GM12874 (cell line): ENCODE measurements at regions not wholly inside any gene's neighbourhood (a gene's known extent, or its start where the extent isn't known, plus 50 kb on each side); places are given as distances from the start of the nearest gene placed in this dataset.

Source experiments
- TF ChIP-seq, protein P1 (sequence below): IDR thresholded peaks from 2 replicates; pipeline ENCODE4 v1.5.1; 2011; ENCODE audit warnings: low read depth, mild to moderate bottlenecking, control low read depth, low read length, moderate library complexity; ENCODE audit not compliant: insufficient read depth

DNA sequence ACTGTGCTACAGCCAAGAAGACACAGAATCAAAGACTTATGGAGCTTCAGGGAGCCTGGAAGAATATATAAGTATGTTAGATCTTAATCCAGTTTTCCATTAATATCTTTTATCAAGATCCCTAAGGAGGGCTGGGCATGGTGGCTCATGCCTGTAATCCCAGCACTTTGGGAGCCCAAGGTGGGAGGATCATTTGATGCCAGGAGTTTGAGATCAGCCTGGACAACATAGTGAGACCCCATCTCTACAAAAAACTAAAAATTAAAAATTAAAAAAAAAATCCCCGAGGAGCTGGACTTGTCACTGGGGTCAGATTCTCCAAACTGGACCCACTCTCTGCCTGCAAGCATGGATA, 113.9 kb upstream of the CDC42BPA start:
- TF ChIP-seq, protein P1, sequence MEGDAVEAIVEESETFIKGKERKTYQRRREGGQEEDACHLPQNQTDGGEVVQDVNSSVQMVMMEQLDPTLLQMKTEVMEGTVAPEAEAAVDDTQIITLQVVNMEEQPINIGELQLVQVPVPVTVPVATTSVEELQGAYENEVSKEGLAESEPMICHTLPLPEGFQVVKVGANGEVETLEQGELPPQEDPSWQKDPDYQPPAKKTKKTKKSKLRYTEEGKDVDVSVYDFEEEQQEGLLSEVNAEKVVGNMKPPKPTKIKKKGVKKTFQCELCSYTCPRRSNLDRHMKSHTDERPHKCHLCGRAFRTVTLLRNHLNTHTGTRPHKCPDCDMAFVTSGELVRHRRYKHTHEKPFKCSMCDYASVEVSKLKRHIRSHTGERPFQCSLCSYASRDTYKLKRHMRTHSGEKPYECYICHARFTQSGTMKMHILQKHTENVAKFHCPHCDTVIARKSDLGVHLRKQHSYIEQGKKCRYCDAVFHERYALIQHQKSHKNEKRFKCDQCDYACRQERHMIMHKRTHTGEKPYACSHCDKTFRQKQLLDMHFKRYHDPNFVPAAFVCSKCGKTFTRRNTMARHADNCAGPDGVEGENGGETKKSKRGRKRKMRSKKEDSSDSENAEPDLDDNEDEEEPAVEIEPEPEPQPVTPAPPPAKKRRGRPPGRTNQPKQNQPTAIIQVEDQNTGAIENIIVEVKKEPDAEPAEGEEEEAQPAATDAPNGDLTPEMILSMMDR, result no peak

DNA sequence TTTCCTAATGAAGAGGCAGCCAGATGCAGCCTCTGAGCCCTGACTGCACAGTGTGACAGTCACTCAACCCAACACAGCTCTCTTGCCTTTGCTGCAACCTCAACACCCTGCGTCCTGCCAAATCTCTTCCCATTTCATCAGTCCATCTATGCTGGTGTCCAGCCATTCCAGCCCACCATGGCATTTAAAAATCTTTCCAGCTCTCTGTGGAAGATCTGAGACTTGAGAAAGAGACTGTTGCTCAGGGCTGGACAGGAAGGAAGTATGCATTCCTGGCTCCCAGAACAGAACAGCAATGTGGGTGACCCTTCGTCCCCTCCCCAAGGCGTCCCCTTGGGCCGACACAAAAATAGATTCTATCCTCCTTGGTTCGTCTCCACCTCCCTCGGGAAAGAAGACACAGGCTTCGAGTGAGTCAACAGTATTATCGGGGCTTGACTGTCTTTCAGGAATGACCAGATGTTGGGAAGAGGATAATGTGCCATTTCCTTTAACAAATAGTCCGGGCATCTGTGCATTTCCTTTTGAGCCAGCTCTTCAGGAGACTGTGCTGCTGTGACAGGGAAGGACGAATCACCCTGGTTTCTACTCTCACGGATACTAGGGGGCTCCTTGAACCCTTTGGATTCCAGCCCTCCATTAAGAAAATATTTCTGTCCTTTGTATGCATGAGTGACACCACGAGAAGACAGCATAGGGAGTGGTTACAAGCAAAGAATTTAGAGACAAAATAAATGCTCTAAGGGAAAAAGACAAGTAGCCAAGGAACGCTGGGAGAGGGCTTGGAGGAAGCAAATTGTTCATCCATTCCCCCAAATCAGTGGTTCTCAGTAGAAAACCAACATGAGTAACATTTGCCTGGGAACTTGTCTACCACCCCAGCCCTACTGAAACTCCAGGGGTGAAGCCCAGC, 111.4 kb upstream of the CDC42BPA start:
- TF ChIP-seq, protein P1, result no peak

DNA sequence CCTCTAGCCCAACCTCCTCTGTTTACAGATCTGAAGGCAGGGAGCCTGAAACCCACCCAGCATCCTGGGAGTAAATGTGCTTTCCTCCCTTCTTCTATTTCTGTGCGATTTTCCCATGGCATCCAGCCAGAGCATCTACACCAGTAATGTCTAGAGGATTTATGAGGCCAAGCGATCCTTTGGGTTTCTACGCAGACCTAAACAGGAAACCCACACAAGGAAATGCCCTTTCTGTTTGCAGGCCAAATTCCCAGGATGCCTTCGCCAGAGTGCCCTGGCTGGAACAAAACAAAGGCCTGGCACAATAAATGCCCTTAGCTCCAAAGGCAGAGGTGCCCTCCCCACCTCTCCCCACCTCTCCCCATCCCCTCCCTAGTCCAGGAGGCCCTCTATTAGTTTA, 110.5 kb upstream of the CDC42BPA start:
- TF ChIP-seq, protein P1, result no peak

DNA sequence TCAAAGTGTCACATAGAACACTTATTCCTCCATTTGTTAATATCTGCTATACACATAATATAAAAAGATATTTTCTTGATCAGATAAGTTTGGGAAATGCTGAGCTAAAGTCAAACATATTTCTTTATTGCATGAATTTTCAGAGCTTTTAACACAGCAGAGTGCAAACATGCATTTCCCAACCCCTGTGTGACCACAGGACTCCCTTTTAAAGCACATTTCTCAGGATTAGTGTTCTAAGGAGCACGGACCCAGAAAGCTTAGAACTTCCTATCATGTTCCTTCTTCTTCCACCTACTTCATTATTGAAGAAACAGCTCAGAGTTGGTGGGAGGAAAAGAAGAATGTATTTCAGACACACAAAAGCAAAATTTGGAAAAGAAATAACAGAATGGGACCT, 109.1 kb upstream of the CDC42BPA start:
- TF ChIP-seq, protein P1, result no peak

DNA sequence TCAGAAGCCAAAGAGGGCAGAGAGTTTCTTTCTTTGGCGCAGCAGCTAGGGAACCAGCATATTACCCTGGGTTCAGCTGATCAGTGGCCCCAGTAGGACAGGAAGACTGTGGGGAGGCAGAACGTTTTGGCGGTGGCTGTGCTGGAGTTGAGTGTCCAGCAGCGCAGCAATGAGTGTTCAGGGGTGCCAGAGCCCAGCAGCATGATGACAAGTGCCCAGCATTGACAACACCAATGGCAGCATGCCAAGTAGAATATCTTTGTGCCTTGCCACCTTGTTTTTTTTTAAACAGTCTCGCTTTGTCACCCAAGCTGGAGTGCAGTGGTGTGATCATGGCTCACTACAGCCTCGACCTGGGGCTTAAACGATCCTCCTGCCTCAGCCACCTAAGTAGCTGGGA, 106.7 kb upstream of the CDC42BPA start:
- TF ChIP-seq, protein P1, result no peak

DNA sequence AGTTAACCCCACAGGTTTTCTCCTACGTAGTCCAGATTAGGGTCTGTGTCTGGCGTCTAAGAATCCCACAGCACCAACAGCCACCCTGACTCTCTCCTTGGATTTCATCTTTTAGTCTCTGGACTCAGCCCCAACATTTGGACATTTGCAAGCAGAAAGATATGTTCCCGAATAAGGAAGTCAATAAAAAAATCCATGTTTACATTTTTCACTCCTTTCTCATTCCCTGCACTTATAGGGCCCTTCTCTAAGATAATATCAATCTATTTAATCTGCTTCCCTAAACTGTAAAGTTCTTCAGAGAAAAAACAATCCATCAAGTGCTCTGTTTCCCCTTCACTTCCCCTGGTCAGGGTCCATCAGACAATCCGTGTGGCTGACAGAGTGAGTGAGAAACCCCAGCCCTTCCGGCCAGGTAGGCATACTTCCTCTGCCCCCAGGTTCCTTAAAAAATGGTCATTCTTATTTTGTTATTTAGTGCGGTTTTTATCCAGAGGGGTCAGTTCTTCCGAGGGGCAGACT, 105.9 kb upstream of the CDC42BPA start:
- TF ChIP-seq, protein P1, result no peak

DNA sequence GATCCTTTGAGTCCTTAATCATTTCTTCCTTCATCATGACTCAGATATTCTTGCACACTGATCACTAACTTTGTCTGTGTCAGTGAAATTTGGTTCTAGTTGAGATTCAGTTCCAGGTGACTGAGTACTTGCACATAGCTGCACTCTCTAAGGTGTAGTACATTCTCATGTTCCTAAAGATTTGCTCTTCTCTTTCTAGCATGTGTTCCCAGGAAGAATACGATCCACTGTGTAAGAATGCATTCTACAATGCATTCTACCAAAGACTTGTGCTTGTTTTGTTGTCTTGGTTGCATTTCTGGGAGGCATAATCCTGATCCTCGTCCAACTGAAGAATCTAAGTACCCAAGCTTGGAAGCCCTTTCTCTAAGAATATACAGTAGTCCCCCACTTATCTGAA, 104.3 kb upstream of the CDC42BPA start:
- TF ChIP-seq, protein P1, result no peak
